ENCODE measurements at regions not wholly inside any gene's neighbourhood (a gene's known extent, or its start where the extent isn't known, plus 50 kb on each side); places are given as distances from the start of the nearest gene placed in this dataset.

DNA sequence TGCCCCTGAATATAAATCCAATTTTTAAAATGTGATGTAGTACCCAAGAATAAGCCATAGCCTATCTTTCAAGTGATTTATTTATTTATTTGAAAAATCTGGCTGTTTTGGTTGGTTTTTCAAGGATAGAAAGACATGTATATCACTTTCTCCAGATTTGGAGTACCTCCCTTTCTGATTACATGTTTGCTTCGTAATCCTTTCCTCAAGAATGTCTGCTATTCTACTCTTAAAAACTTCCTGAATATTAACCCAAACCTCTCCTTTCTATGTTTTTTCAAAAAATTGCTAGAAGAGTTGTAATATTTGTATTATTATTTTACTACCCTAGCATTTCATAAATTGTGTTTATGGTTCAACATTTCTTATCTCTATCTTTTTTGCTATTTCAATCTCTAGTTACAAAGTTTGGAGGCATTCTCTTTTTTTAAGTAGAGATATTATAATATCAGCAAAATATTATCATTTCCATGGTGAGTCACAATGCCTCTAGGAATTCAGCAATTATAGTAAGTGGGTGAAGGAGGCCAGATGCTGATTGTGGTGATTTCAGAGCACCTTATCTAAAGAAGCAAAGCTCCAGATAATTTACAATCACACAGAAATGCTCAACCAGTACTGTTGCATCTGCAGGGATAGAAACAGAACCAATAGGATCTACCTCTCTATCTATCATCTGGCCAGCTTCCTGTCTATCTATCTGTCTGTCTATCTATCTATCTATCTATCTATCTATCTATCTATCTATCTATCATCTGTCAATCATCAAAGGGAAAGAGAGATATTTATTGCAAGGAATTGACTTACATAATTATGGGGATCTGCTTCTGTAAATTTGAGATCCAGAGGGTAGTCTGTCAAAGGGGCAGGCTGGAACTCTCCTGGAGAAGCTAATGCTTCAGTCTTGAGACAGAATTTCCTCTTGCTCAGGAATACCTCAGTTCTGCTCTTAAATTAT, 412.5 kb upstream of the SEMA3C start:
- TF ChIP-seq, protein P1, sequence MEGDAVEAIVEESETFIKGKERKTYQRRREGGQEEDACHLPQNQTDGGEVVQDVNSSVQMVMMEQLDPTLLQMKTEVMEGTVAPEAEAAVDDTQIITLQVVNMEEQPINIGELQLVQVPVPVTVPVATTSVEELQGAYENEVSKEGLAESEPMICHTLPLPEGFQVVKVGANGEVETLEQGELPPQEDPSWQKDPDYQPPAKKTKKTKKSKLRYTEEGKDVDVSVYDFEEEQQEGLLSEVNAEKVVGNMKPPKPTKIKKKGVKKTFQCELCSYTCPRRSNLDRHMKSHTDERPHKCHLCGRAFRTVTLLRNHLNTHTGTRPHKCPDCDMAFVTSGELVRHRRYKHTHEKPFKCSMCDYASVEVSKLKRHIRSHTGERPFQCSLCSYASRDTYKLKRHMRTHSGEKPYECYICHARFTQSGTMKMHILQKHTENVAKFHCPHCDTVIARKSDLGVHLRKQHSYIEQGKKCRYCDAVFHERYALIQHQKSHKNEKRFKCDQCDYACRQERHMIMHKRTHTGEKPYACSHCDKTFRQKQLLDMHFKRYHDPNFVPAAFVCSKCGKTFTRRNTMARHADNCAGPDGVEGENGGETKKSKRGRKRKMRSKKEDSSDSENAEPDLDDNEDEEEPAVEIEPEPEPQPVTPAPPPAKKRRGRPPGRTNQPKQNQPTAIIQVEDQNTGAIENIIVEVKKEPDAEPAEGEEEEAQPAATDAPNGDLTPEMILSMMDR (IDR thresholded peaks at IDR 0.05; ENCODE audit: borderline replicate concordance, insufficient read depth, low read depth, low read length), result no peak
- no peak overlapping the region for H3K4me3 ChIP-seq (ENCODE audit: low read depth, low read length)

DNA sequence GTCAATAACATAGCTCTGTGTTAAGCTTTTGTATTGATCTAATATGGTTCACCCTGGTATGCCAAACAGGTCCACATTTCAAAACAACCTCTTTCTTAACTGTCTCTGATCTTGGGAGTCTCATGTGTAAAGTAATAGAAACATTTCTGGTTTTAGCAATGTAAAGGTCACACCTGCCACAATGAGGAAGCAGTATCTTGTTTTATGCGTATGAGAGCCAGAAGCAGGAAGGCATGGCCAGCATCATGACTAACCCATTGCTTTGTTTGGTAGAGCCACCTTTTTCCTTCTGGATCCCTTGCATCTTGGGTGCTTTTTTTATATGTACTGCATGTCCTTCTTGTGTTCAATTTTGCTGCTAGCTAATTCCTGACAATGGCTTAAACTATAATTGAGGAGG, 411.3 kb upstream of the SEMA3C start:
- TF ChIP-seq, protein P1 (IDR thresholded peaks at IDR 0.05; ENCODE audit: borderline replicate concordance, insufficient read depth, low read depth, low read length), result no peak
- no peak overlapping the region for H3K4me3 ChIP-seq (ENCODE audit: low read depth, low read length)

DNA sequence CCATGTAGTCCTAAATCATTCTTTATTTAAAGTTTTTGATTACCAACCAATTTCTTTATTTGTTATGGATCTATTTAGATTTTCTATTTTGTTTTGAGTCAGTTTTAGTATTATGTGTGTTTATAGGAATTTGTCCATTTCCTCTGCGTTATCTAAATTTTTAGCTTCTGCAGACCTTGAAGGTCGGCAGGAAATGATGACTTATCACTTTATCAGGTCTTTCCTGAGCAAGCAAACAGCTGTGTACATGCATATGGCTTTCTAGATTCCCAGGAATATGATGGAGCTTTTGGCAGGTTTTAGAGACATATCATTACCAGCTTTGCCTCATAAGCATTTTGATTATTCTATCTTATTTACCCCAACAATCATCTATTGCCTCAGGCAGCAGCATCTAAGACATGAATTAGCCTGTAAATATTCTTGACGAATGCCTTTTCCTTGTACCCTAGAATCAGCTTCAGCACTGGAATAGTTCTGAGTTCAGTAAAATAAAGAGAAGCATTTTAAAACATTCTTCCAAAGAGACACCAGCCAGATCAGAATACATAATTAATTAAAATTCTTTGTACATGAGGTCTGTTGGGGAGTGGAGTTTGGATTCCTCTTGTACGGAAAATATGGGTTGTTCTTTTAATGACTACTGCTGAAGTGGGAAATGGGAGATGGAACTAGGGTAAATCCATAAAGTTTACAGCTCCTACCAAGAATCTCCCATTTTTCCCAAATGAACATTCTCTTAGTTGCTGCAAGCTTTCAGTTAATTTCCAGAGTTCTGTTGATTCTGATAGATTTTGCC, 408.8 kb upstream of the SEMA3C start:
- TF ChIP-seq, protein P1 (IDR thresholded peaks at IDR 0.05; ENCODE audit: borderline replicate concordance, insufficient read depth, low read depth, low read length), result no peak
- H3K4me3 ChIP-seq (ENCODE audit: low read depth, low read length), result no peak overlapping the region

DNA sequence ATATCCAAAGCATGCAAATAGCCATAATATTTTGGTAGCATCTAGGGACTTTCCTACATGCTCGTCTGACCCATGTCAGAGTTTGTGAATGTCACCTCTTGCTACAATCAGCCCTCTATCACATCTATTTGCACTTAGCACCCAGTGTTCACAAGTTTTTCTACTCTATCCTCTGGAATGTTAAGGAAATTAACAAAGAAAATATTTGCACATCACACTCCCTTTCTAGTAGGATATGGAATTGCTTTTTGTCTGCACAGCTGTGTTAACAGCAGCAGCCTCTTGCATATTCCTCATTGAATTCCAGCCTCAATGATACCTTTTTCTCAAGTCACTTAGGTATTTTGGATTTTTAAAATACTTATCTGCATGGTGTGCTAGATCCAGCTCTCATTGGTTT, 403.1 kb upstream of the SEMA3C start:
- no peak overlapping the region for H3K4me3 ChIP-seq (ENCODE audit: low read depth, low read length)
- TF ChIP-seq, protein P1 (IDR thresholded peaks at IDR 0.05; ENCODE audit: borderline replicate concordance, insufficient read depth, low read depth, low read length), result no peak

DNA sequence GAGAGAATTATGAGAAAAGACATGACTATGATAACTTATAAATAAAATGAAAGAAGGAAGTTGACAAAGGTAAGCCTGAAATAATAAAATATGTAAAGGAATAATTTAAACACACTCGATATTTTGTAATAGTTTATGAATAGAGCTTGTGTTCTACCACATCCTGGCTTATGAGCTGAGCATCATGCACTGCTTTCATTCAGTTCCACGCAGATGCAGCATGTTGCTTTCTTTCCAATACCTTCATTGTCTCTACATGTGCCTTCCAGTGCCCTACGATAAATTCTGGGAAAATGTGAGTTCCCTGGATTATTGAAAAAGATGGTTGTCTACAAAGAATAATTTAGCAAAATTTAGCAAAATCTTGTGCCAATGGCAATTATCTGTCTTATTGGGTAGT, 398.9 kb upstream of the SEMA3C start:
- H3K4me3 ChIP-seq (ENCODE audit: low read depth, low read length), result no peak overlapping the region
- TF ChIP-seq, protein P1 (IDR thresholded peaks at IDR 0.05; ENCODE audit: borderline replicate concordance, insufficient read depth, low read depth, low read length), result no peak

DNA sequence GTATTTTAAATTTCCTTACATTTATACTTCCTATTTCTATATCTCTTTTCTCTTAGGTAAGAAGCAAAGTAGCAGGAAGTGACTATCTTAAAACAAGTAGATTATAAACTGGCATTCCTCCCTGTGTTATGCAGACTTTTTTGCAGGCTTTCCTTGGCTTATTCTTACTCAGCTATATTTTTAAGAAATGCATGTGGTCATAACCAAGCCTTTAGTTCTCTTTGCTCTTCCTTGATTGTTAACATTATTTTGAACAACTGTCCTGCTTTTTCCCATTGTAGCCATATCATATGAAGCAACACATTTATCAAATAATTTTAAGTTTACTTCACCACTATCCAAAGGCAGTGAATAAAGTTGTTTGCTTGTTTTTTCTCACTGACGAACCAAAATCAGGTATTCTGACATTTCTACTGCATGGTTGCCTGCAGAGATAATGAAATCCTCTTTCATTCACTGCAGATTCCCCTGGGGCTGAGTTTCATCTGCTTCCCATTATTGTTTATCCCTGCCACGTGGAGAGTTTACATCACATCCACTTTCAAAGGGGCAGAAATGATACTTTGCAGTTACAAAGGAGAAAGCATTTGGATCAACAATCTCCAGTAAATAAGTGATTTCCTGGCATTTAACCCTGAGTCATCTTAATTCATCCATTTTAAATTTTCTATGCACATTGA, 389.9 kb upstream of the SEMA3C start:
- TF ChIP-seq, protein P1 (IDR thresholded peaks at IDR 0.05; ENCODE audit: borderline replicate concordance, insufficient read depth, low read depth, low read length), result no peak
- H3K4me3 ChIP-seq (ENCODE audit: low read depth, low read length), result no peak overlapping the region

Data from GM12875 (cell line).